GM18907 (cell line): ENCODE measurements at regions not wholly inside any gene's neighbourhood (a gene's known extent, or its start where the extent isn't known, plus 50 kb on each side); places are given as distances from the start of the nearest gene placed in this dataset.

Experiments
- ATAC-seq: cut with Tn5 transposase; IDR thresholded peaks from one replicate; pipeline ENCODE4 v1.9.1; 2021; ENCODE audit warnings: mild to moderate bottlenecking, moderate library complexity; ENCODE audit not compliant: unreplicated experiment

DNA sequence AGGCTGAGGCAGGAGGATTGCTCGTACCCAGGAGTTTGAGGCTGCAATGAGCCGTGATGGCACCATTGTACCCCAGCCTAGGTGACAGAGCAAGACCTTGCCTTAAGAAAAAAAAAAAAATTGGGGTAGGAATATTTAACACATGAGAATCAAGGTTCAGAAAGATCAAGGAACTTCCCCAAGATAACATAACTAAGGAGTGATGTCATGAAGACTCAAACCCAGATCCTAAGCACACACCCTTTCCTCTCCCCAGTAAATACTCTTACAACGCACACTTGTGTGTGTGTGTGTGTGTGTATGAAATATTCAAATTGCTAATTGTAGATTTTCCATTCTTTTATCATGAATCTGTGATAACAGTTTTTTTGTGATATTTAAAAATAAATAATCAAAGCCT lies 90.6 kb upstream of the NUDT4 start:
- ATAC-seq, result no peak

DNA sequence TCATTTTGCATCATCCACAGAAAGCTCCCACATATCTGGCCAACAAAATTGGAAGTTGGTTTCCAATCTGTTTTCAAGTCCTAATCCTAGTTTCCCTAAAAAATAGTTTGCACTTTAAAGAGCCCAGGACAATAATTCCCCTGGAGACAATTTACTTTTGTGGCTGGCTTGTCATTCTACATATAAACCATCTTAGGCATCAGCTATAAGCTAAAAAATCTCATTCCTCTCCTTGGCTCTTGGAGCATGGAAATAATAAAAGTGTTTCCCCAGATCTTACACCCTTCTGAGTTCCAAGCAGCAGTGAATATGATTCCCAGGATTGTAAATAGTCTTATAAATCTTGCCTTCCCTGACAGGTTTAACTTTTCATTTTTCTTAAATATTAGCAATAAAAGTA lies 89.1 kb upstream of the NUDT4 start:
- ATAC-seq, result no peak

DNA sequence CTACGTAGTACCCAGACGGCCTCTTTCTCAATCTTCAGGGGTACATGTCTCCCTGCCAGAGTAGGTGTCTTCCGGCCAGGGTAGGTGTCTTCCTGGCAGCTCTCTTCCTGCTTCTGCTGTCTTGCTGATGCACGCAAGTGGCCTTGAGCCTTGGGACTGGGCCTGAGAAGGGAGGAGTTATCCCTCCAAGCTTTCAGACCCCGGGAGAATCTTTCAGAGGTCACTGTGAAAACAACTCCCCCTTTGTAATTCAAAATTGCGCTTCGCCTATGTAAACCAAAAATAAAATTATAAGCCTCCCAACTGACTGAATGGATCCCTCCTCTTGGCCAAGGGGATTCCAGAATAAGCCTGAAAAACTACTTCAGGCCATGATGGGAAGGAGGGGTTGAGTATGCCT lies 87.3 kb upstream of the NUDT4 start:
- no peak for ATAC-seq

DNA sequence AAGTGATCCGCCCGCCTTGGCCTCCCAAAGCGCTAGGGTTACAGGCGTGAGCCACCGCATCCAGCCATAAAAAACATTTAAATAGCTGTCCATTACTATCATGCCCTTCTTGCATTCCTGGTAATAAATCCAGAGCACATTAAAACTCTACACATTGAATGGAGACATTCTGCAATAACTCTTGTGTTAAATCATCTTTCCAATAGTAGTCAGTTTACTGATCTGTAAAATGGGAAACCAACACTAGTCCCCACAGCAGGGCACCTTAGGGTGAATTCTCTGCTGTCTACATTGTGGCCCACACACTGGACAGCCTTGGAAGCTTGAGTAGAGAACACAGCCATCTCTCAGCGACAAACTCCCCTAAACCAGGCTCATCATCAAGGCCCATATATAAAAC lies 85.5 kb upstream of the NUDT4 start:
- no peak for ATAC-seq

DNA sequence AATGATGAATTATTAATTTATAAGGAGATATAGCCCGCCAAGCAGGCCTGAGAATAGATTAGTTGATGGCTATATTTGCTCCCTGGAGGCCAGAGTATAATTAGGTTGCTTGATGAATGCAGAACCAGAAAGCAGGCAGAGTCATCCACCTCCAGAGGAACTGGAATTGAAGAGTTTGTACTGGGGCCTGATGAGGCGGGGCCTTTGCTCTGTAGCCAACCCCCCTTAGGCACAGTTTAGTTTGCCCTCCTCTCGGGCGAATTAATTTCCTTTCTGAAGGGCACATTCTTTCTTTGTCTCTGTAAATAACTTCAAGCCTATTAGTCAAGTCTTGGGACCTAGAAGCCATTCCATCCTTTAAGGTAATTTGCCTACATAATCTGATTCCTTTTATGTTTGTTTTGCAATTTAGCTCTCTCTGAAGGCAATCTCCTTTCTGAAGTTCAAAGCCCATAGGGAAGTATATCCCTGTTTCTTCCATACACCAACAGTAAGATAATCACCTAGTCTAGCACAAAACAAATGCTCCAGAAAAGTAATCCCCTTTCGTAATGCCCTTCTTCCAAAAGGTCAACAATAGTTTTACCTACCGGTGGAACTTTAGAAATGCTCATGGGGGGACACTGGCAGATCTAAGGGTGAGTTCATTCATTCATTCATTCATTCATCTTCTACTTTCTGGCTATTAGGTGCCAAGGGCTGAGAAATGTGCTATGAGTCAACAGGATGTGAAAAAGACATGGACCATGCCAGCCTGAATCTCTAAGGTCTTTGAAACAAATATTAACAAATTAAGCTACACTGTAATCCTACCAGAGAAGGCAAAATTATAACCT lies 84.8 kb upstream of the NUDT4 start:
- no peak for ATAC-seq

DNA sequence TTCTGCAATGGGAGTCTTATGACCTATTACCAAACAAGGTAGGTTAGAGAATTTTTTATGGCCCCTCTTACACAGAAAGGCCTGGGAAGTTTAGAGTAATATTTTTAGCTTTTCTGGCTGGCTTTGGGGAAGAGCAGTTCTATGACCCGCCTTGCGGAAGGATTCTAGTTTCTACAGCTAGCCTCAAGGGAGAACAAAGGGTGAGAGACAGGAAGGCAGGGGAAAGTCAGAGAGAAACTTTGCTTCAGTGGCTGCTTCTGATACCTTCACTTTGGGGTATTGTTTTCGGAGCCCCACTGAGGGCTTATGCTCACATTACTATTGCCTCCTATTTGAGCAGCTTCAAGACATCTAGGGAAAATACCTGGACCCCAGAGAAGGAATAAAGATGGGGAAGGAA lies 80.7 kb upstream of the NUDT4 start:
- peak; percentile 93 for ATAC-seq

DNA sequence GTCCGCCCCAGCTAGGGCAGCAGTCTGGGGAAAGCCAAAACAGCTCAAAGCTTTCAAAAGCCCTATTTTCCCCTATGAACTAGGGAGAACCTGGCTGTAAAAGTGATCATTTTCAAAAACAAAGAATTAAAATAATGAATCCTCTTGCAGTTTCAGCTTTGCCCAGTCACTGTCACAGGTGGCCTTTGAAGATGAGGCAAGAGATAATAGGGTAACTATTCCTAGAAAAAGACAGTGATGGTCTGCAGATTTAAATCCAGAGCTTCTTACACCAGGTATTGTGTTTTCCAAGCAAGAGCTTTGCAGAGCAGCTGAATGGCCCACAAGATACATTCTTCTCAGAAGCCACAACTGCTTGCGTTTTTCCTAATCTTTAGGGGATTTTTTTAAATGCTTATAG lies 80.2 kb upstream of the NUDT4 start:
- no peak for ATAC-seq

DNA sequence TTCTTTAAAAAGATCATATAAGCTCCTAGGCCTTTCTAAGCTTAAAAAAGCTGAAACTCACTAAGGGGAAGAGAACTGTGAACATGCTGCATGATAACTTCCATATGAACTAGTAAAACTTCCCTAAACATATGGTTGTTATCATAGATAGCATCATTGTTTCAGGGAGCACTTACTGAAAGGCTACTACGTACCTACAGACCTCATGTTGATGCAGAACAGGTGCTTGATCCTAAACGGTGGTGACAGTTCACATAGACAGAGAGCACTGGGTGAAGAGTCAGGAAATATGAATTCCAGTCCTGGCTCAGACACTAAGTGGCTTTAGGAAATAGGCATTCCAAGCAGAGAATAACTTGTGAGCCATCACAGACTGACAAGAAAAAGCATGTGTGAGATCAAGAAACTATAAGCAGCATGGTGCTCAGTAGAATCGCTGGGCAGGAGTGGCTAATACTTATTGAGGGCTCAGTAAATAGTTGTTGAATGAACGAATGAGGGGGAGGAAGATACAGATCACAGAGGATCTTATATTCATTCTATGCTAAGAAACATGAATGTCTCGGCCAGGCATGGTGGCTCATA lies 78.4 kb upstream of the NUDT4 start:
- no peak for ATAC-seq

DNA sequence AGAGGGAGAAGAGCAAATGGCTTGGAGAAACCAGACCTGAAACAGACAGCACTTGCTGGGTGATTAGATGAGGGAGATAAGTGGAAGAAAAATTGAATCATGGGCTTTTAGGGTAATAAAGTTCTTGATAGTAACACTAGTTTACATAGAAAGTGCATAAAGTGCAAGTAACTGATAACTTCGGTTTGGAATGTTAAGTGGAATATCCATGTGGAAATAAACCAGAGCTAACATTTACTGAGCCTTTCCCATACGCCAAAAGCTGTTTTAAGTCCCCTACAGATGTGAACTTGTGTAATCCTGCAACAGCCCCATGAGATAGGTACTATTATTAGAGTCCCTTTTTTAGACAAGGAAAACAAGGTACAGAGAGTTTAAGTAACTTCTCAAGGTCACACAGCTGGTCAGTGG lies 77.1 kb upstream of the NUDT4 start:
- ATAC-seq, result no peak

DNA sequence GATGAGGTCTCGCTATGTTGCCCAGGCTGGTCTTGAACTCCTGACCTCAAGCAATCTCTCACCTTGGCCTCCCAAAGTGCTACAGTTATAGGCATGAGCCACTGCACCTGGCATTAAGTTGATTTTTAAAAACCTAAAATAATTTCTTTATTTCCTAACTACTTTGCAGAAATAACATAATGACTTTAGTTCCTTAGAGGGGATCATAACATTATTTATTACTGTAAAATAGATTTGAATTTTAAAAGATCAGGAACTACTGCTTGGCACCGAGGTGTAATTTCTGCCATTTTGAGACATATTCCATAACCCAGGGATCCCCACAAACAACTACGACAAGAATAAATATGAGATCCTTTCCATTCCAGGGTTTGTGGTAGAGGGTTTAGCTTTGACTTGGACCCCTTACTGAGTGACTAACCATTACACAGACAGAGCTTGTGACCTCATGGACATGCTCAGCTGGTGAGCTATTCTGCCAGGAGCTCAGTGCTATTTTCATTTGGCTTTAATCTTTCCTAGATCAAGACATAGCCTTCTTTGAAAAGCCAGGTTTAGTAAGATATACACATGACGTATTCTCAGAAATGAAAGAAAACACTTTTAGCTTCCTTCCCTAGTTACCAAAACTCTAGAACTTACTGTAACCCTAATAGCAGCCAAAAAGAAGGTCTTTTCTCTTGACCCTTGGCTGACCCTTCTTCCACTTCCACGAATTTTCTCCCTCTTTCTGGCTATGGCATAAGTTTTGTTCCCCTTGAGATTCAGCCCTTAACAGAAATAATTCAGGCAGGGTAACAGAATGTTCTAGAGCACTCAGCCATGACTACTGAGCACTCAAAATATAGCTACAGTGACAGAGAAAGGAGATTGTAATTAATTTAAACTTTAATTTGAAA lies 75.1 kb upstream of the NUDT4 start:
- no peak for ATAC-seq

DNA sequence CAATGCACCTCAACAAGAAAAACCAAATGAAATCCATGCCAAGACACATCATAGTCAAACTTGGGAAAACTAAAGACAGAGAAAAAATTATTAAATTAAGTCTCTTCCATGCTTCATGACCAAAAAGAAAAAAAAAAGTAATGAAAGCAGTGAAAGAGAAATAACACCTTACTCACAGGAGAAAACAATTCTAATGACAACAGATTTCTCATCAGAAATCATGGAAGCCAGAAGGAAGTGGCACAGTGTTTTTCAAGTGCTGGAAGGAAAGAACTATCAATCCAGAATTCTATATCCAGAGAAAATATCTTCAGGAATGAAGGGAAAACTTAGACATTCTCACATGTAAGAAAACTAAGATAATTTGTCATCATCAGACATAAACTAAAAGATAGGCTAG lies 71.1 kb upstream of the NUDT4 start:
- ATAC-seq, result no peak

DNA sequence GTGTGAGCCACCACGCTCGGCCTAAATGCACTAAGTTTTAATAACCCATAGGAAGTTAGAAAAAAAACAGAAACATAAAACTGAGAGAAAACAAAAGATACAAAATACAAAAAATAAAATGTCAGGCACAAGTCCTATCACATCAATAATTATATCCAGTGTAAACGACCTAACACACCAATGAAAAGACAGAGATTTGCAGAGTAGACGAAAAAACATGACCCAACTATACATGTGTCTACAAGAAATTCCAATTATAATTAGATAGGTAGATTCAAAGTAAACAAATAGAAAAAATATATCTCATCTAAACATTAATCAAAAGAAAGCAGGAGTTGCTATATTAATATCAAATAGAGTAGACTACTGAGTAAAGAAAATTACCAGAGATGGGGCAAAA lies 69.4 kb upstream of the NUDT4 start:
- no peak for ATAC-seq

DNA sequence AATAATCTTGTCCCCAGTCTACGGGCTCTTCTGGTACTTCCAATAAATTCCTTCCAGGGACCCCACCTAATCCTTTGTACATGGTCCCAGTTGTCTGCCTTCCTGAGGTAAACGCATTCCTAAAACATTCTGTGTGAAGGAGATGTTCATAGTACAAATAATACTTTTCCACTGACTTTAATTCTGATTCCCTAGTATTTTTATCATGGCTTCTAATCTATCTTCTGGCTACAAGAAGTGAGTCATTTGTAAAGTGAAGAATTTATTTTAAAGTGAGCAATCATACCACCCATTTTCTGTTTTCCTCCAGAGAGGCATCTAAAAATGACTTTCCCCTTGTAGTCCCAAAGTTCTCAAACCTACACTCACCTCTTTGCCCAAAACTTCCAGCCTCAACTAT lies 65.9 kb upstream of the NUDT4 start:
- no peak for ATAC-seq

DNA sequence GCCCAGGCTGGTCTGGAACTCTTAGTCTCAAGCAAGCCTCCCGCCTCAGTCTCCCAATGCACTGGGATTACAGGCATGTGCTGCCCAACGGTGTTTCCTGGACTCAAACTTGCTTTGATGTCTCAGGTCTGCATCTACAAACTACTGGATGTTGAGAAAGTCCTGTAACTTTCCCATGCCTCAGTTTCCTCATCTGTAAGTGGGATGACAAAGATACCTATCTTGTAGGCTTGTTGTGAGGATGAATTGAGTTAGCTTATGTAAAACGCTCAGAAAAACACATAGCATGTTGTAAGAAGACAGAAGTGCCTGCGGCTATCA lies 63.6 kb upstream of the NUDT4 start:
- no peak for ATAC-seq

DNA sequence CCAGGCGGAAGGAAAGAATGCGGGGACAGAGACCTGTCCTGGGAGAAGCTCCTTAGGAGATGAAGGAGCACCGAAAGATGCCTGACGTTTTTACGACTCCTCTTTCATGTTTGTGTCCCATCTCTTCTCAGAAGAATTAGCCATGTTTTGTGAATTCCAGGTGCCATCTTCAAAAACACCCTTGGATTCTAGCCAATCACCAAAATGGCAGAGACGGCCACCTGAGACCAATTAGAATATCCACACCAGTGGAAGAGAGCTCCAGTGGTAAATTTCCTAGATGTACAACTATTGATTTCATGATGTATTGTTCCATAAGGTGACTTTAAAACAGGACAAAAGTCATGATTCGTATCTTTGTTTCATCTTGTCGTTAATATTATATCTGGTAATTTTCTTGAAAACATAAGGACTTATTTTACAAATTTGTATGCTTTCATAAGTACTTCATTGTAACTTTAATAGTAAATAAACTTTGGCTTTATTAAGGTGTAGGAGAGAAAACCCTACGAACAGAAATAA lies 62.3 kb upstream of the NUDT4 start:
- no peak for ATAC-seq

DNA sequence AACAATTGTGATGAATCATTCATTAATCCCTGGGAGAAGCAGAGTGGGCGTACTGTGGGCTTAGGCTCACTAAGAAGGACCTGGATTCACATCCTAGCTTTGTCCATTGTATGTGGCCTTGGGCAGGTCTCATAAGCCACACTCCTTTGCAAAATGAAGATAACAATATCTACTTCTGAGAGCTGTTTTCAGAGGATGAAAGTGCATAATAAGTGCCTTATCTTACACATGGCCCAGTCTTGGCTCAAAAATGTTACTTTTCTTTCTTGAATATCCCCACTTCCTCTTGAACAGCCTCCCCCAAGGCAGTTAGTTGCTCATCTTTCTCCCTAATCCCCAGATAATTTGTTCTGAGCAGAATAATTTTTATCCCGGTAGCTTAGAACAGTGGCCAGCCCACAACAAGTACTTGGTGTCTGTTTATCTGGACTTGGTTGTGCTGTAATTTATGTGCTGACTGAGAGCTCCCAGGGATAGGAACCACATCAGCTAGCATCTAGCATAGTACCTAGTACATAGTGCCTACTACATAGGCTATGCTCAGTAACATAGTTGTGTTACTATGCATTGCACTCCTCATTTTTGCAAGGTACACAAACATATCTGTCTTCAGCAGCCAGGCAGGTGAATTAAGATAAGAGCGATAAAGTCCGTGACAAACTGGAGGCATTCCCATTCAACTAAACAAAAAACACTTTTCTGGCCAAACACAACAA lies 61.7 kb upstream of the NUDT4 start:
- ATAC-seq, result no peak

DNA sequence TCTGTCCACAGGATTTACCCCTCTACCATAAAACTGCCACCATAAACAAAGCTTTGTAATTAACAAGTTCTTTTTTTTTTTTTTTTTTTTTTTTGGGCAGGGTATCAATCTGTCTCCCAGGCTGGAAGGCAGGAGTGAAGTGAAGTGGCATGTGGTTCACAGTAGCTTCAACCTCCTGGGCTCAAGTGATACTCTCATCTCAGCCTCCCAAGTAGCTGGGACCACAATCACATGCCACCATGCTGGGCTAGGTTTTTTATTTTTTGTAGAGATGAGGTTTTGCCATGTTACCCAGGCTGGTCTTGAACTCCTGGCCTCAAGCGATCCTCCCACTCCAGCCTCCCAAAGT lies 61.1 kb upstream of the NUDT4 start:
- ATAC-seq, result no peak

DNA sequence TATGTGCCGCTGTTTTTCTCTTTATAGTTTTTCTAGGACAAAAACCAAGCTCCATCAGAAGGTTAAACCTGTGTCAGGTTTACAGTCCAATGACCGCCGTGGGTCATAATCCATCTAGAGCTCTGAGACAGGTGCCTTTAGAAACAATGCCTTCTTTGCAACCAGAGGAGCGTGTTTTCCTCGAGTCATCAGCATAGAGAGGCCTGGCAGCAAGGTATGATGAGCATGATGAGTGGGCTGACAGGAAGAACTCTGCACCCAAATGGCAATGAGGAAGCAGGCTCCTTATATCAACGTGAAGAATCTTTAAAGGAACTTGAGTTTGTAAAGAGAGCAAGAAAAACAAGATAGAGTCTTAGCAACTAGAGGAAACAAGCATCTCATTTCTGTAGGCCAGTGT lies 60.5 kb upstream of the NUDT4 start:
- ATAC-seq, result no peak

DNA sequence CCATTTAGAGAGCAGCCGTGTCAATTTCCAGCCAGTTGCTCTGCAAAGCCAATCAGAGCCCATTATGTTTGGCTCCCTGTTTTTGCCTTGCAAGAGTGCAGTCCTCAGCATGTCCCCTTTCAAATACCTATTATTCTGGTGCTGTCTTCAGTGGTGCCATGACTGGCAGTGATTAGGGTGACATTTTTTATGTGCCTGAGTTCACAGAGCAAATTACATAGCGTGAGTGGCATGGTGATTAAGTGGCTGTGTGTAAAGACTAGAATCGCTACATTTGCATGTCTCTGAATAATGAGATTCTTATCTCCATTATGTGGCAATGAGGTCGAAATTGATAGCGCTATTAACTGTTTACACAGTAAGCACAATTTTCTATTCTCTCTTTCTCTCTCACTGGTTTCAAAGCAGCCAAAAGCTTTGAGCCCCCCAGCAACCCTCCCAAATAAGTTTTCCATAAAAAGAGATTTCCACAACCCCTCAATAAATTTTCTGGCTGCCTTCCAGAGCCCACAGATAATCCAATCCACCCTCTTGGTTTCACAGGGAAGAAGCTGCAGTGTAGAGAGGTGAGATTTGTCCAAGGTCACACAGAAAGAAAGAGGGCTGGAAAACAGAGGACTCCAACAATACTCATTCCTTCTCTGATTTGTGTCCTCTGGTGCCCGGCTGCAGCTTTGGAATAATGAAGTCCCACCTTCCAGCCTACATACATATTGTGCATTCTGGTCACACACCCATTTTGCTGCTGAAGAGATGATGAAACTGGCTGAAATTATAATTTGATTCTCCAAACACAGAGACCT lies 58.8 kb upstream of the NUDT4 start:
- no peak for ATAC-seq

DNA sequence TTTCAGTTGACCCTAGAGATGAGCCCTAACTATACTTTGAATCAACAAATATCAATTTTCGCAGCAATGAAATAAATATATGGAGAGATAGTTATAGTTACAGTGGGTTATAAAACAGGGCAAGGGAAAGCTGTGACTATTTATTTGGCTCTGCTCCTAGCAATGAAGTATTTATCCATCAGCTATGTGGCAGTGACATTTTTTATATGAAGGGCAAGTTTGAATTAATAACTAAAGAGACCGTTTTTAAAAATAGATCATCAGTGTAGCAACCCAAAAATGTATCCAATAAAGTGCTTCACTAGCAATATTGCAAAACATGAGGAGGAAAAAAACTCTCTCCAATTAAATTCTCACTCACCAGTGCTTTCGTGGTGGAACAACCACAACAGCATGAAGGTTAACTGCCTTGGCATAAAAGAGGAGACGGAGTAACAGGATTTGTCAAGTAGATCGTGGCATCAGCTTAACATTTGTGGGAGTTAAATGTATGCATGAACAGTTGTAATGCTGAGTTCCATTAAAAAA lies 58.1 kb upstream of the NUDT4 start:
- no peak for ATAC-seq
